NCI-H1092 (cell line): ENCODE measurements at regions not wholly inside any gene's neighbourhood (a gene's known extent, or its start where the extent isn't known, plus 50 kb on each side); places are given as distances from the start of the nearest gene placed in this dataset.
A peak's percentile ranks its signal among the peaks of the same experiment; 100 is the strongest.

ENCODE experiments used
- DNase-seq: peaks from one replicate; lab custom pipeline; 2025; lab: John Stamatoyannopoulos, UW

GRCh38 chr2:56102098-56102497 is 81.7 kb upstream of the CCDC85A start:
- no peak for DNase-seq

GRCh38 chr2:56102866-56103265 is 80.9 kb upstream of the CCDC85A start:
- DNase-seq, result no peak

- DNase-seq, result no peak
Measured at GRCh38 chr2:56104962-56105361, 78.8 kb upstream of the CCDC85A start.

- DNase-seq, result no peak
Measured at GRCh38 chr2:56107502-56108220, 76.1 kb upstream of the CCDC85A start.

GRCh38 chr2:56108806-56109205 is 75.0 kb upstream of the CCDC85A start:
- no peak for DNase-seq

GRCh38 chr2:56109994-56110393 is 73.8 kb upstream of the CCDC85A start:
- no peak for DNase-seq

GRCh38 chr2:56113382-56113975 is 70.3 kb upstream of the CCDC85A start:
- no peak for DNase-seq

- no peak for DNase-seq
Measured at GRCh38 chr2:56117764-56118163, 66.0 kb upstream of the CCDC85A start.

GRCh38 chr2:56118474-56118873 is 65.3 kb upstream of the CCDC85A start:
- DNase-seq, result no peak

- DNase-seq, result no peak
Measured at GRCh38 chr2:56121995-56122394, 61.8 kb upstream of the CCDC85A start.

- DNase-seq, result no peak
Measured at GRCh38 chr2:56123538-56123937, 60.3 kb upstream of the CCDC85A start.

- DNase-seq, result no peak
Measured at GRCh38 chr2:56127010-56127409, 56.8 kb upstream of the CCDC85A start.

- DNase-seq, result peak; percentile 73
Measured at GRCh38 chr2:56127463-56128152, 56.2 kb upstream of the CCDC85A start.

- peak; percentile 28 for DNase-seq
Measured at GRCh38 chr2:56128235-56128634, 55.6 kb upstream of the CCDC85A start.

- DNase-seq, result peak; percentile 12
Measured at GRCh38 chr2:56130463-56131070, 53.2 kb upstream of the CCDC85A start.

GRCh38 chr2:56132138-56132537 is 51.7 kb upstream of the CCDC85A start:
- DNase-seq, result peak; percentile 43

- no peak for DNase-seq
Measured at GRCh38 chr2:56133441-56133840, 50.3 kb upstream of the CCDC85A start.

GRCh38 chr2:56133931-56134629 is 49.7 kb upstream of the CCDC85A start:
- DNase-seq, result no peak
